CD4-positive, CD25-positive, alpha-beta regulatory T cell (primary cell): ENCODE measurements at regions not wholly inside any gene's neighbourhood (a gene's known extent, or its start where the extent isn't known, plus 50 kb on each side); places are given as distances from the start of the nearest gene placed in this dataset.

Experiments used
- ATAC-seq, 2 donors: fragments of 150-1000 bp; cut with Tn5 transposase; one replicate each; pipeline ENCODE4 v1.10.0; 2021; ENCODE audit warnings: low read depth in 2 of 2, moderate number of reproducible peaks in 2 of 2, moderate library complexity in 1 of 2
- DNase-seq, 3 donors: peaks; one replicate each; pipeline versions ENCODE4 v3.0.0 to v3.0.0-alpha.2; 2012 to 2022; ENCODE audit warnings: mixed read lengths in 1 of 3
- H3K27ac ChIP-seq: one replicate; pipeline ENCODE4 v1.7.0; 2013; ENCODE audit warnings: mild to moderate bottlenecking, low read length; ENCODE audit not compliant: insufficient read depth, poor library complexity, severe bottlenecking
- H3K27me3 ChIP-seq: one replicate; pipeline ENCODE4 v1.7.0; 2013; ENCODE audit warnings: low read length; ENCODE audit not compliant: control insufficient read depth, insufficient read depth
- H3K36me3 ChIP-seq: one replicate; pipeline ENCODE4 v1.7.0; 2013; ENCODE audit warnings: mild to moderate bottlenecking, low read length, moderate library complexity; ENCODE audit not compliant: control insufficient read depth, insufficient read depth
- H3K4me1 ChIP-seq: 2 replicates; pipeline ENCODE4 v1.7.0; 2013; ENCODE audit warnings: mild to moderate bottlenecking, low read length; ENCODE audit not compliant: insufficient read depth, control insufficient read depth, poor library complexity, severe bottlenecking
- H3K4me3 ChIP-seq: one replicate; pipeline ENCODE4 v1.7.0; 2013; ENCODE audit warnings: low read depth, mild to moderate bottlenecking, low read length, moderate library complexity
- H3K9me3 ChIP-seq, 2 experiments: 1 replicate in 1 of 2; 2 replicates in 1 of 2; pipeline ENCODE4 v1.7.0; 2013; ENCODE audit warnings: low read length in 2 of 2, mild to moderate bottlenecking in 1 of 2, moderate library complexity in 1 of 2; ENCODE audit not compliant: control insufficient read depth in 2 of 2
- H3K27ac Mint-ChIP-seq, 3 donors: one replicate each; pipeline ENCODE4 v1.8.0; 2020 to 2022; ENCODE audit warnings: mild to moderate bottlenecking in 3 of 3, mixed read lengths in 3 of 3, moderate library complexity in 2 of 3
- H3K27me3 Mint-ChIP-seq: one replicate; pipeline ENCODE4 v1.8.0; 2022; ENCODE audit warnings: mild to moderate bottlenecking, mixed read lengths
- H3K36me3 Mint-ChIP-seq: one replicate; pipeline ENCODE4 v1.8.0; 2020; ENCODE audit warnings: mixed read lengths
- H3K4me1 Mint-ChIP-seq, 4 donors: one replicate each; pipeline ENCODE4 v1.8.0; 2020 to 2022; ENCODE audit warnings: mixed read lengths in 4 of 4, mild to moderate bottlenecking in 1 of 4
- H3K4me3 Mint-ChIP-seq, 4 donors: one replicate each; pipeline ENCODE4 v1.8.0; 2020 to 2022; ENCODE audit warnings: mild to moderate bottlenecking in 4 of 4, mixed read lengths in 4 of 4, moderate library complexity in 3 of 4
- H3K9me3 Mint-ChIP-seq, 7 donors: one replicate each; pipeline ENCODE4 v1.8.0; 2020 to 2022; ENCODE audit warnings: mixed read lengths in 7 of 7, mild to moderate bottlenecking in 3 of 7, moderate library complexity in 2 of 7

GRCh38 chr2:192775459-192776262, 580.9 kb upstream of the TMEFF2 start:
- ATAC-seq (no peak), DNase-seq (no peak)
- no peaks in the 10 kb centered on the region for H3K27me3 Mint-ChIP-seq
- Histone ChIP-seq H3K36me3 (no peaks in the 10 kb centered on the region), H3K27me3 (no peaks in the 10 kb centered on the region), H3K27ac (no peak overlapping the region), H3K4me1 (no peaks in the 10 kb centered on the region), H3K9me3 (no peaks in the 10 kb centered on the region), H3K4me3 (no peak overlapping the region)
- H3K36me3 Mint-ChIP-seq = no peaks in the 10 kb centered on the region
- H3K9me3 Mint-ChIP-seq = peaks cover 0 to 6% (median 0%) of the 10 kb centered on the region in 7 donors
- no peak overlapping the region for H3K4me3 Mint-ChIP-seq
- H3K4me1 Mint-ChIP-seq = no peaks in the 10 kb centered on the region
- no peak overlapping the region for H3K27ac Mint-ChIP-seq

- ATAC-seq (no peak), DNase-seq (no peak)
- Histone ChIP-seq H3K4me3 (no peak overlapping the region), H3K27ac (no peak overlapping the region), H3K9me3 (no peaks in the 10 kb centered on the region), H3K27me3 (no peaks in the 10 kb centered on the region), H3K4me1 (no peaks in the 10 kb centered on the region), H3K36me3 (no peaks in the 10 kb centered on the region)
- Mint-ChIP-seq H3K9me3 (peaks cover 0 to 6% (median 0%) of the 10 kb centered on the region in 7 donors), H3K27me3 (no peaks in the 10 kb centered on the region), H3K36me3 (no peaks in the 10 kb centered on the region), H3K4me1 (no peaks in the 10 kb centered on the region), H3K4me3 (no peak overlapping the region), H3K27ac (no peak overlapping the region)
These were observed 580.3 kb upstream of the TMEFF2 start for GRCh38 chr2:192775011-192775410.

GRCh38 chr2:192773044-192773443, 578.3 kb upstream of the TMEFF2 start:
- DNase-seq = no peak
- no peak for ATAC-seq
- H3K4me1 ChIP-seq = no peaks in the 10 kb centered on the region
- no peaks in the 10 kb centered on the region for H3K36me3 ChIP-seq
- Mint-ChIP-seq H3K27ac (no peak overlapping the region), H3K9me3 (peaks cover 0 to 2% (median 0%) of the 10 kb centered on the region in 7 donors), H3K4me3 (no peak overlapping the region), H3K4me1 (no peaks in the 10 kb centered on the region), H3K27me3 (no peaks in the 10 kb centered on the region), H3K36me3 (no peaks in the 10 kb centered on the region)
- no peaks in the 10 kb centered on the region for H3K9me3 ChIP-seq
- H3K27ac ChIP-seq = no peak overlapping the region
- H3K4me3 ChIP-seq = no peak overlapping the region
- H3K27me3 ChIP-seq = no peaks in the 10 kb centered on the region

GRCh38 chr2:192749611-192750200, 555.0 kb upstream of the TMEFF2 start:
- Histone ChIP-seq H3K27ac (no peak overlapping the region), H3K4me3 (no peak overlapping the region), H3K36me3 (no peaks in the 10 kb centered on the region), H3K4me1 (no peaks in the 10 kb centered on the region), H3K27me3 (no peaks in the 10 kb centered on the region), H3K9me3 (no peaks in the 10 kb centered on the region)
- Mint-ChIP-seq H3K4me3 (no peak overlapping the region), H3K9me3 (no peaks in the 10 kb centered on the region), H3K27ac (no peak overlapping the region), H3K4me1 (no peaks in the 10 kb centered on the region), H3K27me3 (no peaks in the 10 kb centered on the region), H3K36me3 (no peaks in the 10 kb centered on the region)
- ATAC-seq (no peak), DNase-seq (no peak)

- no peak overlapping the region for H3K4me3 Mint-ChIP-seq
- DNase-seq (no peak), ATAC-seq (no peak)
- no peaks in the 10 kb centered on the region for H3K27me3 Mint-ChIP-seq
- Histone ChIP-seq H3K9me3 (no peaks in the 10 kb centered on the region), H3K4me3 (no peak overlapping the region), H3K4me1 (no peaks in the 10 kb centered on the region), H3K36me3 (no peaks in the 10 kb centered on the region), H3K27ac (no peak overlapping the region), H3K27me3 (no peaks in the 10 kb centered on the region)
- H3K9me3 Mint-ChIP-seq = peaks cover 0 to 4% (median 0%) of the 10 kb centered on the region in 7 donors
- H3K36me3 Mint-ChIP-seq = no peaks in the 10 kb centered on the region
- no peak overlapping the region for H3K27ac Mint-ChIP-seq
- H3K4me1 Mint-ChIP-seq = no peaks in the 10 kb centered on the region
These were observed 547.2 kb upstream of the TMEFF2 start for GRCh38 chr2:192741889-192742288.

DNA sequence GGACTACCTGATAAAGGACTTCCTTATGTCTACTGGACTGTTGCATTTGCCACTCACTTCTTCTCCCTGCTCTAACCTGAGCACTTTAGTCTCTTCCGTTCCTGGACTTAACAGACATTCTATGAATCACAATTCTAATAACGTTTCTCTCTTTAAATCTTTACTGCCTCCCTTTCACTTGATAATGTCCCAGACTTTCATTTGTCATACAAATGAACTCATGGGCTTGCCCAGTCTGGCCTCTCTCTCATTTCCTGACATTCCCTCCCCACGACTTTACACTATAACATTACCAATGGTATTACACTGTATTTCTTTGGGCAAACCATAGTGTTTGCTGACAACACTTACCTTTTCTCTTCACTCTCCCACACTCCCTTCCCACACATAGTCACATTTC, 540.7 kb upstream of the TMEFF2 start:
- no peaks in the 10 kb centered on the region for H3K36me3 ChIP-seq
- Mint-ChIP-seq H3K36me3 (no peaks in the 10 kb centered on the region), H3K27me3 (no peaks in the 10 kb centered on the region), H3K27ac (no peak overlapping the region), H3K4me3 (no peak overlapping the region), H3K9me3 (peaks cover 0 to 6% (median 3%) of the 10 kb centered on the region in 7 donors), H3K4me1 (no peaks in the 10 kb centered on the region)
- no peak overlapping the region for H3K27ac ChIP-seq
- no peaks in the 10 kb centered on the region for H3K4me1 ChIP-seq
- no peak for ATAC-seq
- DNase-seq = no peak
- no peaks in the 10 kb centered on the region for H3K9me3 ChIP-seq
- no peak overlapping the region for H3K4me3 ChIP-seq
- H3K27me3 ChIP-seq = no peaks in the 10 kb centered on the region

DNA sequence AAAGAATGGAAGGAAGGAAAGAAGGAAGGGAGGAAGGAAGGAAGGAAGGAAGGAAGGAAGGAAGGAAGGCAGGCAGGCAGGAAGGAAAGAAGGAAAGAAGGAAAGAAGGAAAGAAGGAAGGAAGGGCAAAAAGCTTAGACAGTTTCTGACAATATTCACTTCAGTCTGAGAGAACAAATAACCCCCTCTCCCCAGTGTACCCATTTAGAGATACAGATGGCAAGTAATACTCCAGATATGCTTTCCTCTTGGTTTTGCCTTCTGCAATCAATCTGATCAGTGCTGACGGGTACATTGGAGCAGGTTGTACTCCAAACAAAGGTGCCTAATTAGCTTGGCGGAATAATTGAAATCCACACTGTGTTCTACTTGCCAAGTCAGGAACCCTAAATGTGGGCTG, 534.6 kb upstream of the TMEFF2 start:
- H3K4me3 ChIP-seq = no peak overlapping the region
- no peak overlapping the region for H3K27ac ChIP-seq
- H3K4me1 ChIP-seq = no peaks in the 10 kb centered on the region
- ATAC-seq (no peak), DNase-seq (no peak)
- H3K27me3 ChIP-seq = no peaks in the 10 kb centered on the region
- Mint-ChIP-seq H3K4me1 (no peaks in the 10 kb centered on the region), H3K9me3 (peaks cover 0 to 4% (median 0%) of the 10 kb centered on the region in 7 donors), H3K4me3 (no peak overlapping the region), H3K27ac (no peak overlapping the region), H3K27me3 (no peaks in the 10 kb centered on the region), H3K36me3 (no peaks in the 10 kb centered on the region)
- H3K9me3 ChIP-seq = no peaks in the 10 kb centered on the region
- H3K36me3 ChIP-seq = no peaks in the 10 kb centered on the region

DNA sequence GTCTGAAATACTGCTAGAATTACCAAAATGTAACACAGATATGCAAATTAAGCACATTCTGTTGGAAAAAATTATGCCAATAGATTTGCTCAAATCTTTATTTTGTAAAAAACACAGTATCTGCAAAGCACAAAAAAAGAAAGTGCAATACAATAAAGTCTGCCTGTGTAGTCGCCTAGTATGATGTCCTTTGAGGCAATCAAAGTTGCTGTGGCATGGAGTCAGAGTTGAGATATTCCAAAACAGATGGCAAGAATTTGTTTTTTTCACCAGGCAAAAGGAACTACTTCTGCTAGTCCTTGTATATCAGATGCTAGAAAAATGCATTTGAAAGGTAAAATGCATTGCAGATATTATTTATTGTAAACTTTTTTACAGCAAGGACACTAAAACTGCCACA, 531.3 kb upstream of the TMEFF2 start:
- DNase-seq = no peak

More for the DNA sequence above, 531.3 kb upstream of the TMEFF2 start:
- Mint-ChIP-seq H3K36me3 (no peaks in the 10 kb centered on the region), H3K4me1 (no peaks in the 10 kb centered on the region), H3K9me3 (peaks cover 0 to 2% (median 0%) of the 10 kb centered on the region in 7 donors), H3K4me3 (no peak overlapping the region), H3K27ac (no peak overlapping the region), H3K27me3 (no peaks in the 10 kb centered on the region)
- no peaks in the 10 kb centered on the region for H3K27me3 ChIP-seq
- H3K9me3 ChIP-seq = no peaks in the 10 kb centered on the region
- no peaks in the 10 kb centered on the region for H3K36me3 ChIP-seq
- H3K4me1 ChIP-seq = no peaks in the 10 kb centered on the region
- no peak overlapping the region for H3K4me3 ChIP-seq
- no peak overlapping the region for H3K27ac ChIP-seq
- ATAC-seq = no peak
